Mucosa of descending colon (tissue), 3 donors: ENCODE measurements at regions not wholly inside any gene's neighbourhood (a gene's known extent, or its start where the extent isn't known, plus 50 kb on each side); places are given as distances from the start of the nearest gene placed in this dataset.

Experiments
- ATAC-seq: fragments of 200-7000 bp; cut with Tn5 transposase; one replicate; pipeline ENCODE4 v1.9.1; 2020; ENCODE audit warnings: mild to moderate bottlenecking, moderate library complexity
- DNase-seq, 3 donors: peaks; one replicate each; pipeline ENCODE4 v3.0.0-alpha.2; 2020
- H3K36me3 ChIP-seq: fragments of 200-600 bp; one replicate; pipeline ENCODE4 v1.8.0; 2021; ENCODE audit warnings: low read depth, mild to moderate bottlenecking
- H3K4me1 ChIP-seq: fragments of 200-600 bp; one replicate; pipeline ENCODE4 v1.8.0; 2021; ENCODE audit warnings: low read depth, mild to moderate bottlenecking
- H3K4me3 ChIP-seq: fragments of 200-600 bp; one replicate; pipeline ENCODE4 v1.8.0; 2021; ENCODE audit warnings: mild to moderate bottlenecking
- H3K9me3 ChIP-seq: fragments of 200-600 bp; one replicate; pipeline ENCODE4 v1.8.0; 2021; ENCODE audit warnings: mild to moderate bottlenecking
- intact Hi-C, 2 donors: fragments of 100-400 bp; cut with DNase I in 1 of 2; cut with micrococcal nuclease in 1 of 2; formaldehyde crosslinking; loops; one replicate each; pipeline versions ENCODE4 v1.11.0 to v1.11.1; 2022; cut with DNase I, micrococcal nuclease
- TF ChIP-seq, protein P1 (sequence below): fragments of 200-600 bp; IDR thresholded peaks from one replicate; pipeline ENCODE4 v1.8.0; 2022; ENCODE audit warnings: antibody characterized with exemption, mild to moderate bottlenecking
- donor health status: DM: no; HTN: no; CAD: no; lungs with moderate emphysema.
- donor health status: DM: no; HTN: no; CAD: no.
- donor health status: DM: no; HTN: yes; CAD: no.

DNA sequence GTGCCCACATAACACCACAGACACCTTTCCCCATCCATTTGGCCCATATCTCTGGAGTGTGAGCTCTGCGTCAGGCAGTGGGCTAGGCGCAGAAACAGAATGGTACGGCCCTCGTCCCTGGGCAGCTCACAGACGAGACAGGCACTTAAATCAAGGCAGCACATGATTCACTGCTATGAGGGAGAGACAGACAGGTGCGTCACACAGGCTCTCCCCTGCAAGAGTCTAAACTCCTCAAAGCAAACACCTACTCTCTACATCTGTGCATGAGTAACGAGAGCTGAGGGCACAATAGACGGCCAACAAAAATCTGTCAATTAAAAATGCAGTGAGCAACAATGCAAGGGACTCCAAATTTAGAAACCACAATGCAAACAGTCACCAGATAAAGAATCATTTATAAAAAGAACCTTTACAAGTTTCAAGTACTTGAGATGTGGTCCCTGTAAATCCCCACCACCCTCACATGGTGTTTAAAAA is 348.9 kb downstream of the UQCRFS1 start:
- Histone ChIP-seq H3K36me3 (no peaks in the 10 kb centered on the region), H3K4me3 (no peak overlapping the region), H3K4me1 (no peaks in the 10 kb centered on the region), H3K9me3 (no peaks in the 10 kb centered on the region)
- intact Hi-C loops: no loop called here
- no peak for DNase-seq
- ATAC-seq: no peak
- TF ChIP-seq, protein P1, sequence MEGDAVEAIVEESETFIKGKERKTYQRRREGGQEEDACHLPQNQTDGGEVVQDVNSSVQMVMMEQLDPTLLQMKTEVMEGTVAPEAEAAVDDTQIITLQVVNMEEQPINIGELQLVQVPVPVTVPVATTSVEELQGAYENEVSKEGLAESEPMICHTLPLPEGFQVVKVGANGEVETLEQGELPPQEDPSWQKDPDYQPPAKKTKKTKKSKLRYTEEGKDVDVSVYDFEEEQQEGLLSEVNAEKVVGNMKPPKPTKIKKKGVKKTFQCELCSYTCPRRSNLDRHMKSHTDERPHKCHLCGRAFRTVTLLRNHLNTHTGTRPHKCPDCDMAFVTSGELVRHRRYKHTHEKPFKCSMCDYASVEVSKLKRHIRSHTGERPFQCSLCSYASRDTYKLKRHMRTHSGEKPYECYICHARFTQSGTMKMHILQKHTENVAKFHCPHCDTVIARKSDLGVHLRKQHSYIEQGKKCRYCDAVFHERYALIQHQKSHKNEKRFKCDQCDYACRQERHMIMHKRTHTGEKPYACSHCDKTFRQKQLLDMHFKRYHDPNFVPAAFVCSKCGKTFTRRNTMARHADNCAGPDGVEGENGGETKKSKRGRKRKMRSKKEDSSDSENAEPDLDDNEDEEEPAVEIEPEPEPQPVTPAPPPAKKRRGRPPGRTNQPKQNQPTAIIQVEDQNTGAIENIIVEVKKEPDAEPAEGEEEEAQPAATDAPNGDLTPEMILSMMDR: no peak

DNA sequence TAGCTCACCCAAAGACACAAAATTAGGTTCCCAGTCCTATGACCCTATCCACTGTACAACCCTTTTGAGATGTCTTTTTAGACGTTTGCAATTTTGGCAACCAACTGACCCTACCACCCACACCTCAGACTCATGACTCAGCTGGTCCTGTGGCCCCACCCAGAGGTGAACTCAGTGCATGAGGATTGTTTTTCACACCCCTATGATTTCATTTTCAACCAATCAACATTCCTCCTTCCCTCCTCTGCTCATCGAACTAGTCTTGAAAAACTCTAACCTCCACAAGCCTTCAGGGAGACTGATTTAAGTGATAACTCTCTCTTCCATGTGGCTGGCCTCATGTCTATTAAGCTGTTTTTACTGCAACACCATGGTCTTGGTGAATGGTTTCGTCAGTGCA is 350.7 kb downstream of the UQCRFS1 start:
- TF ChIP-seq, protein P1: no peak
- ATAC-seq (no peak), DNase-seq (no peak)
- Histone ChIP-seq H3K36me3 (no peaks in the 10 kb centered on the region), H3K4me3 (no peak overlapping the region), H3K9me3 (no peaks in the 10 kb centered on the region), H3K4me1 (no peaks in the 10 kb centered on the region)
- intact Hi-C loops: no loop called here

DNA sequence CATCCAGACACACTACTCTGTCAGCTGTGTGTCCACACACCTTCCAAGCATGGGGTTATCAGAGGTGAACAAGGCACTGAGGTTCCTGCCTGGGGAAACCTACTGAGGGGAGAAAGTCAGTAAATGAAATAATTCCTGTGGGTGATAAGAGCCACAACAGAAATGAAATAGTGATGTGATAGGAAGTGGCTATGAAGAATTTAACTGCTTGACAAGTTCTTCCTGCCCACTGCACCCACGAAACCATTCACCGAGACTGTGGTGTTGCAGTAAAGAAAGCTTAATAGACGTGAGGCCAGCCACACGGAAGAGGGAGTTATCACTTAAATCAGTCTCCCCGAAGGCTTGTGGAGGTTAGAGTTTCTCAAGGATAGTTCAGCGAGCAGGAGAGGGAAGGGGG is 353.1 kb downstream of the UQCRFS1 start:
- no peaks in the 10 kb centered on the region for H3K9me3 ChIP-seq
- TF ChIP-seq, protein P1: no peak
- H3K4me1 ChIP-seq: no peaks in the 10 kb centered on the region
- no peak for DNase-seq
- H3K36me3 ChIP-seq: no peaks in the 10 kb centered on the region
- H3K4me3 ChIP-seq: no peak overlapping the region
- no peak for ATAC-seq
- intact Hi-C loops: no loop called here

DNA sequence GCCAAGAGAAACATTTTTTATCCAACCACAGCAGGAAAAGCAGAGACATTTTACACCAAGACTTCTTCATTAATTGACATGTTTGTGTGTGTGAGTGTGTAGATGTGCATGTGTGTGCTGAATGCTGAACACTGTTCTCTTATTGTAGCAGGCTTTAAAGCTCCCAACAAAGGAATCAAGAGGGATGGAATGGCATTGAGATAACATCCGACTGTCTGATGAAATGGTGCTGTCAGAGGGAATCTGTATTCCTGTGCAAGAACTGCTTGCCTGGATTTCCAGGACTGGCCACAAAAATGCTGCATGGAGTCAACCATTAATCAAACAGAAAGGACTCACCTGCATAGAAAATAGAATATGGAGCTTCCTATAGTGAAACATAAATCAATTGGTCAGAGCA is 354.0 kb downstream of the UQCRFS1 start:
- no peaks in the 10 kb centered on the region for H3K4me1 ChIP-seq
- H3K9me3 ChIP-seq: no peaks in the 10 kb centered on the region
- ATAC-seq: no peak
- no peaks in the 10 kb centered on the region for H3K36me3 ChIP-seq
- no peak overlapping the region for H3K4me3 ChIP-seq
- DNase-seq: no peak
- intact Hi-C loops: no loop called here
- TF ChIP-seq, protein P1: no peak

DNA sequence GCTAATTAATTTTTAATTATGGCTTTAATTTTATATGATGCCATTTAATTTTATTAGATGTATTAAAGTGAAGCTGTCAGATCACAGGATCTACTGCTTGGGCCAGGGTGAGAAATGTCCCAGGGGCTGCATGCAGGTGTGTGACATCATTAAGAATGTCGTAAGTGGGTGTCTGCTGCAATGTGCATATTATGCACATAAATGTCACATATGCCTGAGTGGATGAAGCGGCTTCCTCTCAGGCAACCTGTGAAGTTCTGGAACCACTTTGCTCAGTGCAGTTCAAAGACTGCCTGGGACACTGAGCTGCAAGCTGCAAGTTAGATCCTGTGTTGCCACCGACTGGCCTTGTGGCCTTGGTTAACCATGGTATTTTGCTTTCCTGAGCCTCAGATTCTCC is 355.0 kb downstream of the UQCRFS1 start:
- TF ChIP-seq, protein P1: no peak
- intact Hi-C loops: no loop called here

DNA sequence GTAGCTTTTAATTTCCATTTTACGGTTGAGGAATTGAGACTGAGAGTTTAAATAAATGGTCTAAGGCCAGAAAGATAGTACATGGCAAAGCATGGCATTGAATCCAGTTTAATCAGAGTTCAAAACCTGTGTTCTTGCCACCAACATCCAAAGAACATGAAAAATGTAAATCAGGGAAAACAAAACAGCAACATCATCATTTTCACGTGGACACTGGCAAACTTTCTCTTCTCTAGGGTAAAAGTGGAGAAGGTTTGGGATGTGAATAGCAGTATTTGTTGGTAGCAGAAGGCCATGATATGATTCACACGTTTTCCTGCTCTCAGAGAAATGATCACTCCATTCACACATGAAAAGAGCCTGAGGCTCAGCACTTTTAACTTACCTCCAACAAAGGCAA is 357.7 kb downstream of the UQCRFS1 start:
- DNase-seq: no peak
- intact Hi-C loops: no loop called here
- Histone ChIP-seq H3K36me3 (no peaks in the 10 kb centered on the region), H3K9me3 (no peaks in the 10 kb centered on the region), H3K4me3 (no peak overlapping the region), H3K4me1 (no peaks in the 10 kb centered on the region)
- TF ChIP-seq, protein P1: no peak
- ATAC-seq: no peak

More for the DNA sequence above, 355.0 kb downstream of the UQCRFS1 start:
- DNase-seq (no peak), ATAC-seq (no peak)
- Histone ChIP-seq H3K4me1 (no peaks in the 10 kb centered on the region), H3K4me3 (no peak overlapping the region), H3K36me3 (no peaks in the 10 kb centered on the region), H3K9me3 (no peaks in the 10 kb centered on the region)
